C4-2B (cell line): ENCODE measurements at regions not wholly inside any gene's neighbourhood (a gene's known extent, or its start where the extent isn't known, plus 50 kb on each side); places are given as distances from the start of the nearest gene placed in this dataset.

Source experiments
- CTCF ChIP-seq: fragments of 450-650 bp; conservative IDR thresholded peaks from 2 replicates; pipeline ENCODE4 v1.5.1; 2017; ENCODE audit warnings: mild to moderate bottlenecking
- ZFX ChIP-seq: fragments of 450-650 bp; IDR thresholded peaks from 2 replicates; pipeline ENCODE4 v1.6.1; 2017

GRCh38 chr10:94238006-94238617, 124.6 kb downstream of the NOC3L start:
- TF ChIP-seq CTCF (no peak), ZFX (no peak)
